Activated CD8-positive, alpha-beta memory T cell treated with anti-CD3 and anti-CD28 coated beads, Interleukin-2, amount 50 U/mL, for 1 hour (primary cell): ENCODE measurements at regions not wholly inside any gene's neighbourhood (a gene's known extent, or its start where the extent isn't known, plus 50 kb on each side); places are given as distances from the start of the nearest gene placed in this dataset.
"Not testable (repeated sequence)": the region's sequence is repeated elsewhere in the genome, so short reads cannot be mapped to it uniquely, and the experiment has no call there.

Experiments
- DNase-seq: peaks from one replicate; pipeline ENCODE4 v3.0.0-alpha.2; 2020; ENCODE audit errors: extremely low read depth

GRCh38 chr6:144681334-144681733 lies 396.2 kb downstream of the UTRN start:
- DNase-seq: no peak

GRCh38 chr6:144683216-144684070 lies 398.3 kb downstream of the UTRN start:
- DNase-seq: no peak

GRCh38 chr6:144688713-144689112 lies 403.6 kb downstream of the UTRN start:
- no peak for DNase-seq

- no peak for DNase-seq
These were observed 404.4 kb downstream of the UTRN start for GRCh38 chr6:144689503-144690040.

- DNase-seq: no peak
These were observed 405.0 kb downstream of the UTRN start for GRCh38 chr6:144690133-144690532.

GRCh38 chr6:144690666-144691065 lies 405.5 kb downstream of the UTRN start:
- no peak for DNase-seq

- DNase-seq: not testable (repeated sequence)
These were observed 406.9 kb downstream of the UTRN start for GRCh38 chr6:144692050-144692449.

GRCh38 chr6:144695858-144696533 lies 410.9 kb downstream of the UTRN start:
- DNase-seq: no peak

GRCh38 chr6:144696610-144697368 lies 411.7 kb downstream of the UTRN start:
- no peak for DNase-seq

GRCh38 chr6:144697369-144697760 lies 412.2 kb downstream of the UTRN start:
- DNase-seq: no peak

- no peak for DNase-seq
These were observed 412.7 kb downstream of the UTRN start for GRCh38 chr6:144697801-144698200.

- no peak for DNase-seq
These were observed 417.6 kb downstream of the UTRN start for GRCh38 chr6:144702781-144703180.

GRCh38 chr6:144710207-144710606 lies 425.1 kb downstream of the UTRN start:
- DNase-seq: no peak

GRCh38 chr6:144711661-144712060 lies 426.5 kb downstream of the UTRN start:
- DNase-seq: no peak

- DNase-seq: no peak
These were observed 427.4 kb downstream of the UTRN start for GRCh38 chr6:144712541-144712940.

GRCh38 chr6:144714021-144714712 lies 429.0 kb downstream of the UTRN start:
- DNase-seq: no peak

GRCh38 chr6:144715344-144715743 lies 430.2 kb downstream of the UTRN start:
- DNase-seq: no peak

GRCh38 chr6:144718431-144718830 lies 433.3 kb downstream of the UTRN start:
- no peak for DNase-seq

GRCh38 chr6:144721232-144721631 lies 436.1 kb downstream of the UTRN start:
- no peak for DNase-seq

GRCh38 chr6:144722154-144722737 lies 437.1 kb downstream of the UTRN start:
- DNase-seq: no peak

- DNase-seq: no peak
These were observed 437.8 kb downstream of the UTRN start for GRCh38 chr6:144722925-144723324.
